Lung (tissue), 11 donors: ENCODE measurements at regions not wholly inside any gene's neighbourhood (a gene's known extent, or its start where the extent isn't known, plus 50 kb on each side); places are given as distances from the start of the nearest gene placed in this dataset.

Source experiments
- ATAC-seq: fragments of 200-7000 bp; cut with Tn5 transposase; one replicate; pipeline ENCODE4 v1.9.1; 2020; ENCODE audit warnings: moderate number of reproducible peaks; ENCODE audit not compliant: insufficient read depth, low FRiP score
- DNase-seq, 3 donors: peaks; one replicate each; pipeline ENCODE4 v3.0.0-alpha.2; 2013 to 2017
- H3K27ac ChIP-seq, 2 donors: one replicate each; pipeline ENCODE4 v1.5.1; 2013; ENCODE audit warnings: mild to moderate bottlenecking in 2 of 2, moderate library complexity in 2 of 2, control low read depth in 1 of 2, inconsistent platforms in 1 of 2, low read depth in 1 of 2, low read length in 1 of 2
- H3K27me3 ChIP-seq, 3 donors: one replicate each; pipeline ENCODE4 v1.5.1; 2013; ENCODE audit warnings: low read length in 2 of 3; ENCODE audit not compliant: control insufficient read depth in 3 of 3, insufficient read depth in 3 of 3
- H3K36me3 ChIP-seq, 4 donors: one replicate each; pipeline ENCODE4 v1.5.1; 2013; ENCODE audit warnings: low read length in 4 of 4, mild to moderate bottlenecking in 1 of 4, moderate library complexity in 1 of 4; ENCODE audit not compliant: control insufficient read depth in 4 of 4, insufficient read depth in 4 of 4
- H3K4me1 ChIP-seq, 5 donors: one replicate each; pipeline ENCODE4 v1.5.1; 2013; ENCODE audit warnings: low read length in 5 of 5, mild to moderate bottlenecking in 2 of 5, moderate library complexity in 1 of 5; ENCODE audit not compliant: control insufficient read depth in 5 of 5, insufficient read depth in 5 of 5
- H3K4me3 ChIP-seq: one replicate; pipeline ENCODE4 v1.5.1; 2013; ENCODE audit warnings: mild to moderate bottlenecking, control low read depth, moderate library complexity
- H3K9ac ChIP-seq, 2 donors: one replicate each; pipeline ENCODE4 v1.5.1; 2013; ENCODE audit warnings: low read length in 2 of 2, control low read depth in 1 of 2; ENCODE audit not compliant: insufficient read depth in 1 of 2
- H3K9me3 ChIP-seq, 4 donors: one replicate each; pipeline ENCODE4 v1.5.1; 2013; ENCODE audit warnings: low read length in 3 of 4, mild to moderate bottlenecking in 1 of 4, moderate library complexity in 1 of 4; ENCODE audit not compliant: control insufficient read depth in 4 of 4, insufficient read depth in 3 of 4
- WGBS, 2 donors: extraction: QIAGEN DNeasy Blood & Tissue Kit; methylation state at CpG; one replicate each; pipeline ENCODE4 v1.1.7; 2013; 5-methylcytosine and 5-hydroxymethylcytosine counted together
- TF ChIP-seq, protein P1 (sequence below): IDR thresholded peaks from 2 replicates; pipeline ENCODE4 v1.5.1; 2012; ENCODE audit warnings: mild to moderate bottlenecking; ENCODE audit errors: control extremely low read depth, extremely low read depth
- donor health status: control.
- donor health status: control.
- donor health status: Bipolar disorder and iron deficiency.
- donor health status: healthy.
- donor health status: DM: yes; HTN: yes; CAD: no.

DNA sequence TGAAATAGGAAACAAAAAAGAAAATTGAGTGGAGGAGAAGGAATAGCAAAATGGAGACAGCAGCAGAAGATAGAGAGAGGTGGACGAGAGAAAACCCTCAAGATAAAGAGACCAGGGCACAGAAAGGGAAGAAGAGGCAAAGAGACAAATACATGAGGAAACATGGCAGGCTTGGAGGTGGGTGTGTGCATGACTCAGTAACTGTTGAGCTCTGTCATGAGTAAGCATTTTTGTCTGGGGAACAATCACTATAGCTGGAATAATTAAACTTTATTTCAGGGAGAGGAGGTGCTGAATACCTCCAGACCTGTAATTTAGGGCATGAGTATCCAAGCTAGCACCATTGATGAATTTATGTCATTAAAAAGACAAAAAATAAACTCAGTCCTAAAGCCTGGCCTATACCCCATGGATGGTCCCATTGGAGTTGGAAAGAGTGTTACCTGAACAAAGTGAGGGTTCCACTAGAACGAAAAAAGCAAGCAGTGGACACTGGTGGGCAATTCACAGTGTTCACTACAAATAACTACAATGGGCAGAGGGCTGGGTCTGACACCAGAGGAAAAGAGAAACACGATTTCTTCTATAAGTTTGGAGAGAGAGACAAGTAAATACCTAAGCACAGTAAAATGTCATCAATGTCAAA, 145.5 kb downstream of the ADCYAP1 start:
- DNase-seq (no peak), ATAC-seq (no peak)
- H3K9ac ChIP-seq = no peak overlapping the region
- H3K36me3 ChIP-seq = no peaks in the 10 kb centered on the region
- no peaks in the 10 kb centered on the region for H3K4me1 ChIP-seq
- no peak overlapping the region for H3K27ac ChIP-seq
- H3K9me3 ChIP-seq = no peaks in the 10 kb centered on the region
- H3K4me3 ChIP-seq = no peak overlapping the region
- TF ChIP-seq, protein P1, sequence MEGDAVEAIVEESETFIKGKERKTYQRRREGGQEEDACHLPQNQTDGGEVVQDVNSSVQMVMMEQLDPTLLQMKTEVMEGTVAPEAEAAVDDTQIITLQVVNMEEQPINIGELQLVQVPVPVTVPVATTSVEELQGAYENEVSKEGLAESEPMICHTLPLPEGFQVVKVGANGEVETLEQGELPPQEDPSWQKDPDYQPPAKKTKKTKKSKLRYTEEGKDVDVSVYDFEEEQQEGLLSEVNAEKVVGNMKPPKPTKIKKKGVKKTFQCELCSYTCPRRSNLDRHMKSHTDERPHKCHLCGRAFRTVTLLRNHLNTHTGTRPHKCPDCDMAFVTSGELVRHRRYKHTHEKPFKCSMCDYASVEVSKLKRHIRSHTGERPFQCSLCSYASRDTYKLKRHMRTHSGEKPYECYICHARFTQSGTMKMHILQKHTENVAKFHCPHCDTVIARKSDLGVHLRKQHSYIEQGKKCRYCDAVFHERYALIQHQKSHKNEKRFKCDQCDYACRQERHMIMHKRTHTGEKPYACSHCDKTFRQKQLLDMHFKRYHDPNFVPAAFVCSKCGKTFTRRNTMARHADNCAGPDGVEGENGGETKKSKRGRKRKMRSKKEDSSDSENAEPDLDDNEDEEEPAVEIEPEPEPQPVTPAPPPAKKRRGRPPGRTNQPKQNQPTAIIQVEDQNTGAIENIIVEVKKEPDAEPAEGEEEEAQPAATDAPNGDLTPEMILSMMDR = no peak
- WGBS, 2 donors = 64 to 71% methylated on average over 3 of the region's 3 CpGs
- no peaks in the 10 kb centered on the region for H3K27me3 ChIP-seq

DNA sequence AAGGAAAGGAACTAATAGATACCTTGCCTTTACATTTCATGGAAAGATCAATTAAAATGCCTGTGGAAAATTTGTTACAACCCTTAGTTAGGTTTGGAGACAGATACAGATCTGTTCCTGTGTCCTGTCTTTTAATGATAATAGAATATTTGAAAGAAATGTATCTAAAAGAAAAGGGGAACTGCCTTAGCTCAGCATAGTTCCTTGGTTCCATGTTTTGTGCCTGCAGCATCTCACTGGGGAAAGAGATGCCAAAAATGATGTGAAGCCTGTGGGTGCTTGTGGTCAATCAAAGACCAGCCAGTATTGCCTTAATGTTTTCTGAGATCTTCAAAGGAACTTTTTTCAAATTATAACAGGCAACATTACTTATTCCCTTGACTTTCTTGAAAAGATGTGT, 147.6 kb downstream of the ADCYAP1 start:
- Histone ChIP-seq H3K9ac (no peak overlapping the region), H3K4me1 (no peaks in the 10 kb centered on the region), H3K27me3 (no peaks in the 10 kb centered on the region), H3K4me3 (no peak overlapping the region), H3K27ac (no peak overlapping the region), H3K9me3 (peaks cover 0 to 5% (median 0%) of the 10 kb centered on the region in 4 donors), H3K36me3 (no peaks in the 10 kb centered on the region)
- DNase-seq (no peak), ATAC-seq (no peak)
- TF ChIP-seq, protein P1 = no peak

DNA sequence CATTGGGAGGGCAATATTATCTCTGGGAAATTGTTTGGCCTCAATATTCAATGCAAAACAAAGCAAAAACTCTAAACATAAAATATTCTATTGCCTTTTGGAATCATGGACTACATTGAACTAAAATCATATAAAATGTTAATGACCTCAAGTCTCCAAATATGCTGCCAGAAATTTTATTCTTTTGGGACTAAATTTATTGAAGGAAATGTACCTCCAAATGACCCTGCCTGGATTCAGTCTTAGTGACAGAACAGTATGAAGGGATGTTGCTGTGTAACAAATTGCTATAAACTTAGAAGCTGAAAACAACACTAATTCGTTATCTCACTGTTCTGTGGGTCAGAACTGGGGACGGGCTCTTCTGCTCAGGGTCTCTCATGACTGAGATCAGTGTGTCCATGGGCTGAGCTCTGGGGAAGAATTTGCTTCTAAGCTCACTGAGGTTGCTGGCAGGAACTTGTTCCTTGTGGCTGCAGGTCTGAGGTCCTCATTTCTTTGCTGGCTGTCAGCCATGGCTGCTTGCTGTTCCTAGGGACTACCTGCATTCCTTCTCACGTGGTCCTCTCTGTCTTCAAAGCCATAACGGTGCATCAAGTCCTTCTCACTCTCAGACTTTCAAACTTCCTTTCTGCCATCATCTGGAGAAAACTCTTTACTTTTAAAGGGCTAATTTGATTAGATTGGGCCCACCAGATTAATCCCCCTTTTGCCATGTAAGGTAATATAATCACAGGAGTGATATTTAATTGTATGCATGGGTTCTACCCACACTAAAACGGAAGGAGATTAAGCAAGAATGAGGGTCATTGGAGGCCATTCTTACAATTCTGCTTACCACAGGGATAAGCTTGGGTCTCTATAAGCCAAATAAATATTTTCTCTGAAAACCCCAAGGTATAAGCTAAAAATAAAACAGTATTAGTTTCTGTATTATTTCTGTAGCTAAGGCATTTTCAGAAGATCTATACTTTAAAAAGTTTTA, 149.0 kb downstream of the ADCYAP1 start:
- no peak for DNase-seq
- no peak overlapping the region for H3K27ac ChIP-seq
- no peaks in the 10 kb centered on the region for H3K36me3 ChIP-seq
- H3K9ac ChIP-seq = no peak overlapping the region
- no peak for ATAC-seq
- no peak overlapping the region for H3K4me3 ChIP-seq
- H3K4me1 ChIP-seq = no peaks in the 10 kb centered on the region
- TF ChIP-seq, protein P1 = no peak
- no peaks in the 10 kb centered on the region for H3K27me3 ChIP-seq
- 64 to 69% methylated on average over 5 of the region's 5 CpGs for WGBS, 2 donors
- H3K9me3 ChIP-seq = peaks cover 0 to 5% (median 0%) of the 10 kb centered on the region in 4 donors
